Right lobe of liver (tissue), 6 donors: ENCODE measurements at regions not wholly inside any gene's neighbourhood (a gene's known extent, or its start where the extent isn't known, plus 50 kb on each side); places are given as distances from the start of the nearest gene placed in this dataset.

Experiments used
- ATAC-seq, 4 donors: fragments of 200-7000 bp; cut with Tn5 transposase; one replicate each; pipeline ENCODE4 v1.9.1; 2020; ENCODE audit warnings: mild to moderate bottlenecking in 4 of 4, moderate library complexity in 4 of 4
- DNase-seq, 3 donors: peaks; one replicate each; pipeline ENCODE4 v3.0.0-alpha.2; 2020
- H3K27ac ChIP-seq, 3 donors: fragments of 200-600 bp; one replicate each; pipeline ENCODE4 v1.8.0; 2022
- H3K27me3 ChIP-seq, 2 donors: fragments of 200-600 bp; one replicate each; pipeline ENCODE4 v1.8.0; 2022
- H3K36me3 ChIP-seq, 4 donors: fragments of 200-600 bp; sonication (generic) in 1 of 4; one replicate each; pipeline versions ENCODE4 v1.5.1 to v1.8.0; 2017 to 2022; ENCODE audit warnings: control low read depth in 1 of 4
- H3K4me1 ChIP-seq, 4 donors: fragments of 200-600 bp; sonication (generic) in 1 of 4; one replicate each; pipeline versions ENCODE4 v1.5.1 to v1.8.0; 2017 to 2022; ENCODE audit warnings: control low read depth in 1 of 4
- H3K4me3 ChIP-seq, 3 donors: fragments of 200-600 bp; one replicate each; pipeline ENCODE4 v1.8.0; 2022
- H3K9me3 ChIP-seq, 4 donors: fragments of 200-600 bp; sonication (generic) in 1 of 4; one replicate each; pipeline versions ENCODE4 v1.5.1 to v1.8.0; 2017 to 2022; ENCODE audit warnings: control low read depth in 1 of 4
- POLR2A ChIP-seq: fragments of 450-650 bp; IDR thresholded peaks from one replicate; pipeline ENCODE4 v1.6.1; 2017; ENCODE audit warnings: antibody characterized with exemption, mild to moderate bottlenecking
- WGBS: methylation state at CpG from one replicate; pipeline ENCODE4 v1.1.6; 2018; ENCODE audit warnings: low coverage, low lambda C conversion rate; ENCODE audit not compliant: insufficient coverage; ENCODE audit errors: missing lambda C conversion rate; 5-methylcytosine and 5-hydroxymethylcytosine counted together
- intact Hi-C, 2 donors: fragments of 100-400 bp; cut with DNase I; formaldehyde crosslinking; loops; one replicate each; pipeline versions ENCODE4 v1.11.2 to v1.14.1; 2022
- TF ChIP-seq, protein P1 (sequence below), 4 donors: fragments of 200-600 bp in 3 of 4; fragments of 450-650 bp in 1 of 4; IDR thresholded peaks; one replicate each; pipeline versions ENCODE4 v1.5.1 to v1.8.0; 2016 to 2022; ENCODE audit warnings: antibody characterized with exemption in 4 of 4, mild to moderate bottlenecking in 2 of 4
- donor health status: DM: no; HTN: yes; CAD: no.
- donor health status: DM: no; HTN: no; CAD: no.
- donor health status: DM: no; HTN: no; CAD: no.
- donor health status: DM: no; HTN: yes; CAD: no.
- donor health status: DM: no; HTN: yes; CAD: no.

DNA sequence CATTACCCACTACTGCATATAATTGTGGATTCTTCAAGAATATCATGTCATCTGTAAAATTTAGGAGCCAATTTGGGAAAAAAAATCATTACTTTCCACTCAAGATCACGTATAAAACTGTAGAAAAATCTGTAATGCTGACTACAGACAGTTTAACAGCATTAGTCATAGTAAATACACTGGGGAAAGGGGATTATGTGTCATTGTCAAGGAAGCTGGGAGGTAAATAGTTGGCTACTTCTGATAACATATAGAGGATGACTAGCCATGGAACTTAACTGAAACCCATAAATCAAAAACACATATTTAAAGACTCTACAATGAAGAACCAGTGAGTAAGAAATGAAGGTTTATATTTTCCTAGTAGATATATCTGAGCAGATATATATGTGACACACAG is 1666.4 kb upstream of the IGFBP7 start:
- H3K36me3 ChIP-seq = no peaks in the 10 kb centered on the region
- no peak for DNase-seq
- no peak for TF ChIP-seq POLR2A
- TF ChIP-seq, protein P1, sequence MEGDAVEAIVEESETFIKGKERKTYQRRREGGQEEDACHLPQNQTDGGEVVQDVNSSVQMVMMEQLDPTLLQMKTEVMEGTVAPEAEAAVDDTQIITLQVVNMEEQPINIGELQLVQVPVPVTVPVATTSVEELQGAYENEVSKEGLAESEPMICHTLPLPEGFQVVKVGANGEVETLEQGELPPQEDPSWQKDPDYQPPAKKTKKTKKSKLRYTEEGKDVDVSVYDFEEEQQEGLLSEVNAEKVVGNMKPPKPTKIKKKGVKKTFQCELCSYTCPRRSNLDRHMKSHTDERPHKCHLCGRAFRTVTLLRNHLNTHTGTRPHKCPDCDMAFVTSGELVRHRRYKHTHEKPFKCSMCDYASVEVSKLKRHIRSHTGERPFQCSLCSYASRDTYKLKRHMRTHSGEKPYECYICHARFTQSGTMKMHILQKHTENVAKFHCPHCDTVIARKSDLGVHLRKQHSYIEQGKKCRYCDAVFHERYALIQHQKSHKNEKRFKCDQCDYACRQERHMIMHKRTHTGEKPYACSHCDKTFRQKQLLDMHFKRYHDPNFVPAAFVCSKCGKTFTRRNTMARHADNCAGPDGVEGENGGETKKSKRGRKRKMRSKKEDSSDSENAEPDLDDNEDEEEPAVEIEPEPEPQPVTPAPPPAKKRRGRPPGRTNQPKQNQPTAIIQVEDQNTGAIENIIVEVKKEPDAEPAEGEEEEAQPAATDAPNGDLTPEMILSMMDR (IDR thresholded peaks at IDR 0.05) = no peak
- no peaks in the 10 kb centered on the region for H3K9me3 ChIP-seq
- ATAC-seq = no peak
- no peak overlapping the region for H3K4me3 ChIP-seq
- intact Hi-C loops = no loop called here
- WGBS = 18% methylated on average over 1 of the region's 1 CpG
- H3K27me3 ChIP-seq = no peaks in the 10 kb centered on the region
- no peak overlapping the region for H3K27ac ChIP-seq
- no peaks in the 10 kb centered on the region for H3K4me1 ChIP-seq

DNA sequence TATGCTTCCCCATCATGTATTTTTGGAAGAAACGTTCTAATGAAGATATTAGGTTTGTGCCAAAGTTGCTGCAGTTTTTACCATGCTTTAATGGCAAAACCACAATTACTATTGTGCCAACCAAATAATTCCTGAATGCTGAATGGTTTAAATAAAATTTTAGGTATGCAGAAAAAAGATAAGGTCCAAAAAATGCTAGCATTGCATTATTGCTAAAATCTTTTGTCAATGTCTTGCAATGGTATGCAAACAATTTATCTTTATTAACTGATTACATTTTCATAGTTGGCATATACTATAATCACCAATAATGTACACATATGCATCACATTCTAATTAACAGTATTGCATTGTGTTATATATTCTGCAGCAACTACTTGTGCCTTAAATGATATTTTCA is 1657.4 kb upstream of the IGFBP7 start:
- H3K4me1 ChIP-seq = peaks cover 0 to 2% (median 0%) of the 10 kb centered on the region in 4 donors
- no peak overlapping the region for H3K27ac ChIP-seq
- DNase-seq (no peak), ATAC-seq (no peak)
- H3K9me3 ChIP-seq = no peaks in the 10 kb centered on the region
- intact Hi-C loops = no loop called here
- no peaks in the 10 kb centered on the region for H3K36me3 ChIP-seq
- 23% methylated on average over 1 of the region's 1 CpG for WGBS
- H3K27me3 ChIP-seq = no peaks in the 10 kb centered on the region
- H3K4me3 ChIP-seq = no peak overlapping the region
- TF ChIP-seq, protein P1 (IDR thresholded peaks at IDR 0.05) = no peak
- TF ChIP-seq POLR2A = no peak

DNA sequence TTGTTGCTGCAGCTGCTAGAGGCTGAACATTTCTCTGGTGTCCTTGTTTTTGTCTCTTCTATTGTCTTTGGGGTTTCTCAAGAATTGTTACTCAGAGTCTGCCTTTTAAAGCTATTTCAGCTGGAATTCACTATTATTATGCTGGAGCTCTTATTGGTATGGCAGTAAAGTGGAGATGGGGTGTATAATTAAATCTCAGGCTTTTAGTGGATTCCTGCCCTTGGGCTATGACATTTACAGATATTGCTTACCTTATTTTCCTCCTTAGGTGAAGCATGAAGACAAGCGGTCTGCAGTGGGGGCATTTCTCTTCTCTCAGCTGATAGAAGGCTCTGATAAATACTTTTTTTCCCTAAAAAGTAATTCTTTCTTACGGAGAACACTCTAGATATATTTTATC is 1656.6 kb upstream of the IGFBP7 start:
- no peak for DNase-seq
- H3K27ac ChIP-seq = no peak overlapping the region
- H3K4me3 ChIP-seq = no peak overlapping the region
- intact Hi-C loops = no loop called here
- ATAC-seq = no peak
- H3K9me3 ChIP-seq = no peaks in the 10 kb centered on the region
- 50% methylated on average over 2 of the region's 2 CpGs for WGBS
- TF ChIP-seq POLR2A = no peak
- TF ChIP-seq, protein P1 (IDR thresholded peaks at IDR 0.05) = no peak
- no peaks in the 10 kb centered on the region for H3K36me3 ChIP-seq
- H3K4me1 ChIP-seq = peaks cover 0 to 2% (median 0%) of the 10 kb centered on the region in 4 donors
- H3K27me3 ChIP-seq = no peaks in the 10 kb centered on the region

DNA sequence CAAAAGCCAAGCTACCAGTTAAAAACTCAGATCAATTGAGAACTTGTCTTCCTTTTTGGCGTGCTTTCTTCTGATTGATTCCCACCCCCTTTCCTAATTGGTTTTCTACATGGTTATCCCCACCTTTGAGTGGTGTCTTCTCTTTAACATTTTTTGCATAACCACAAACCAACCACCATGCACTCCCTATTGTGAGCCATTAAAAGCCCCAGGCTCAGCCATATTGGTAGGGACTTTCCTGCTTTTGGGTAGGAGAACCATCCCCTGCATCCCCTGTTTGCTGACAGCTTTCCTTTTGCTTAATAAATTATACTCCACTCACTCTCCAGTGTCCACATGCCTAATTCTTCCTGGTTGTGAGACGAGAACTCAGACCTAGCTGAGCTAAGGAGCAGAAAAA is 1651.4 kb upstream of the IGFBP7 start:
- intact Hi-C loops = no loop called here
- WGBS = 82% methylated on average over 2 of the region's 2 CpGs
- no peak overlapping the region for H3K27ac ChIP-seq

More for the DNA sequence above, 1651.4 kb upstream of the IGFBP7 start:
- ATAC-seq = no peak
- peaks cover 0 to 2% (median 0%) of the 10 kb centered on the region in 4 donors for H3K4me1 ChIP-seq
- H3K36me3 ChIP-seq = no peaks in the 10 kb centered on the region
- DNase-seq = no peak
- TF ChIP-seq, protein P1 (IDR thresholded peaks at IDR 0.05) = no peak
- no peak for TF ChIP-seq POLR2A
- no peaks in the 10 kb centered on the region for H3K27me3 ChIP-seq
- no peak overlapping the region for H3K4me3 ChIP-seq
- H3K9me3 ChIP-seq = no peaks in the 10 kb centered on the region
